ENCODE measurements at regions not wholly inside any gene's neighbourhood (a gene's known extent, or its start where the extent isn't known, plus 50 kb on each side); places are given as distances from the start of the nearest gene placed in this dataset.

- DNase-seq, result no peak
- Histone ChIP-seq H3K4me3 (ENCODE audit: low read depth, low read length) (no peak overlapping the region), H3K9me3 (ENCODE audit: severe bottlenecking) (peaks cover 4% of the 10 kb centered on the region), H3K27ac (no peak overlapping the region), H3K36me3 (no peaks in the 10 kb centered on the region), H3K27me3 (ENCODE audit: insufficient read depth, low read depth, severe bottlenecking) (no peaks in the 10 kb centered on the region)
- TF ChIP-seq, protein P1, sequence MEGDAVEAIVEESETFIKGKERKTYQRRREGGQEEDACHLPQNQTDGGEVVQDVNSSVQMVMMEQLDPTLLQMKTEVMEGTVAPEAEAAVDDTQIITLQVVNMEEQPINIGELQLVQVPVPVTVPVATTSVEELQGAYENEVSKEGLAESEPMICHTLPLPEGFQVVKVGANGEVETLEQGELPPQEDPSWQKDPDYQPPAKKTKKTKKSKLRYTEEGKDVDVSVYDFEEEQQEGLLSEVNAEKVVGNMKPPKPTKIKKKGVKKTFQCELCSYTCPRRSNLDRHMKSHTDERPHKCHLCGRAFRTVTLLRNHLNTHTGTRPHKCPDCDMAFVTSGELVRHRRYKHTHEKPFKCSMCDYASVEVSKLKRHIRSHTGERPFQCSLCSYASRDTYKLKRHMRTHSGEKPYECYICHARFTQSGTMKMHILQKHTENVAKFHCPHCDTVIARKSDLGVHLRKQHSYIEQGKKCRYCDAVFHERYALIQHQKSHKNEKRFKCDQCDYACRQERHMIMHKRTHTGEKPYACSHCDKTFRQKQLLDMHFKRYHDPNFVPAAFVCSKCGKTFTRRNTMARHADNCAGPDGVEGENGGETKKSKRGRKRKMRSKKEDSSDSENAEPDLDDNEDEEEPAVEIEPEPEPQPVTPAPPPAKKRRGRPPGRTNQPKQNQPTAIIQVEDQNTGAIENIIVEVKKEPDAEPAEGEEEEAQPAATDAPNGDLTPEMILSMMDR (IDR thresholded peaks at IDR 0.05; ENCODE audit: low read depth, low read length), result no peak
Measured at GRCh38 chr21:28671549-28672195, 321.0 kb downstream of the LTN1 start.

GRCh38 chr21:28669971-28670653 lies 322.6 kb downstream of the LTN1 start:
- no peak for DNase-seq
- H3K27ac ChIP-seq, result no peak overlapping the region
- no peaks in the 10 kb centered on the region for H3K9me3 ChIP-seq (ENCODE audit: severe bottlenecking)
- TF ChIP-seq, protein P1 (IDR thresholded peaks at IDR 0.05; ENCODE audit: low read depth, low read length), result no peak
- no peaks in the 10 kb centered on the region for H3K36me3 ChIP-seq
- H3K4me3 ChIP-seq (ENCODE audit: low read depth, low read length), result no peak overlapping the region
- H3K27me3 ChIP-seq (ENCODE audit: insufficient read depth, low read depth, severe bottlenecking), result no peaks in the 10 kb centered on the region

- H3K4me3 ChIP-seq (ENCODE audit: low read depth, low read length), result no peak overlapping the region
- H3K36me3 ChIP-seq, result no peaks in the 10 kb centered on the region
- no peaks in the 10 kb centered on the region for H3K27me3 ChIP-seq (ENCODE audit: insufficient read depth, low read depth, severe bottlenecking)
- TF ChIP-seq, protein P1 (IDR thresholded peaks at IDR 0.05; ENCODE audit: low read depth, low read length), result no peak
- DNase-seq, result no peak
- H3K9me3 ChIP-seq (ENCODE audit: severe bottlenecking), result no peaks in the 10 kb centered on the region
- H3K27ac ChIP-seq, result no peak overlapping the region
Measured at GRCh38 chr21:28669321-28669720, 323.4 kb downstream of the LTN1 start.

- no peak for DNase-seq
- H3K36me3 ChIP-seq, result no peaks in the 10 kb centered on the region
- TF ChIP-seq, protein P1 (IDR thresholded peaks at IDR 0.05; ENCODE audit: low read depth, low read length), result no peak
- H3K4me3 ChIP-seq (ENCODE audit: low read depth, low read length), result no peak overlapping the region
- H3K27me3 ChIP-seq (ENCODE audit: insufficient read depth, low read depth, severe bottlenecking), result peaks cover 2% of the 10 kb centered on the region
- no peaks in the 10 kb centered on the region for H3K9me3 ChIP-seq (ENCODE audit: severe bottlenecking)
- H3K27ac ChIP-seq, result no peak overlapping the region
Measured at GRCh38 chr21:28663754-28664153, 328.9 kb downstream of the LTN1 start.

- Histone ChIP-seq H3K4me3 (ENCODE audit: low read depth, low read length) (no peak overlapping the region), H3K36me3 (no peaks in the 10 kb centered on the region), H3K27me3 (ENCODE audit: insufficient read depth, low read depth, severe bottlenecking) (peaks cover 2% of the 10 kb centered on the region), H3K9me3 (ENCODE audit: severe bottlenecking) (no peaks in the 10 kb centered on the region), H3K27ac (no peak overlapping the region)
- TF ChIP-seq, protein P1 (IDR thresholded peaks at IDR 0.05; ENCODE audit: low read depth, low read length), result peak; percentile 47
- no peak for DNase-seq
Measured at GRCh38 chr21:28663111-28663693, 329.5 kb downstream of the LTN1 start.
